Body of pancreas (tissue), 4 donors: ENCODE measurements at regions not wholly inside any gene's neighbourhood (a gene's known extent, or its start where the extent isn't known, plus 50 kb on each side); places are given as distances from the start of the nearest gene placed in this dataset.

Source experiments
- CTCF ChIP-seq, 7 experiments: fragments of 450-650 bp in 4 of 7; fragments of 200-600 bp in 3 of 7; sonication (generic) in 3 of 7; IDR thresholded peaks; one replicate each; pipeline ENCODE4 v1.5.1; 2016 to 2019; ENCODE audit warnings: antibody characterized with exemption in 7 of 7
- POLR2A ChIP-seq, 3 donors: fragments of 450-650 bp; IDR thresholded peaks; one replicate each; pipeline ENCODE4 v1.6.1; 2016; ENCODE audit warnings: antibody characterized with exemption in 3 of 3, mild to moderate bottlenecking in 2 of 3

GRCh38 chr3:3355442-3355841 is 176.0 kb upstream of the CRBN start:
- no peak for TF ChIP-seq CTCF (IDR thresholded peaks at IDR 0.05)
- no peak for TF ChIP-seq POLR2A (IDR thresholded peaks at IDR 0.05)
